ENCODE measurements at regions not wholly inside any gene's neighbourhood (a gene's known extent, or its start where the extent isn't known, plus 50 kb on each side); places are given as distances from the start of the nearest gene placed in this dataset.
A peak's percentile ranks its signal among the peaks of the same experiment; 100 is the strongest.

DNA sequence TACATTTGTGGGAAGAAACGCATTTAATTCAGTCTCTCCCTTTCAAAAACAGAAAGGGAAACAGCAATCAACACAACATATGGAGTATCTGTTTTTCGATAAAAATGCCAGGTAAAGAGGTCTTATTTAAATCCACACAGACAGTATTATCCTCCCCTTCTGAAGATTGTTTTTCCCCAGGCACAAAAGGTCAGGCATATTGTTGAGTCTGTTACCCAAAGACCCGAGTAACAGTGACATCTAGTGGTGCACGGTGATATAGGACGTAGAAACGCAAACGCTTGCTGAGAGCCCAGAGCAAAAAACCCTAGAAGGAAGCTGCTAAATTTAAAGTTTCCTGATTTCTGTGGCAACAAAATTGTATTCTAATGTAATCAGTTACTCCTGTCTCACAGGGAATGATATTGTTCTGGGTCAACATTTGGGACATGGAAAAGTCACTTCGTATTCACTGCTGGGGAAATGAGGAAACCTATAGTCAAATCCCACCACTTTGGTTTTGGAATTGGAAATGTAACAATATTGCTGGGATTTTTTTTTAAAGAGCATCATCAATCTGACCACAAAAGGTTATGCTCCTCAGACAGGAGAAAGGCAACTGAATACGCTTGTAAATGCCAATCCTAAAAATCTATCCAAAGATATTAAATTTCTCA is 312.7 kb upstream of the CCDC54 start:
- peak; percentile 83 for ATAC-seq
- TF ChIP-seq, protein P1, sequence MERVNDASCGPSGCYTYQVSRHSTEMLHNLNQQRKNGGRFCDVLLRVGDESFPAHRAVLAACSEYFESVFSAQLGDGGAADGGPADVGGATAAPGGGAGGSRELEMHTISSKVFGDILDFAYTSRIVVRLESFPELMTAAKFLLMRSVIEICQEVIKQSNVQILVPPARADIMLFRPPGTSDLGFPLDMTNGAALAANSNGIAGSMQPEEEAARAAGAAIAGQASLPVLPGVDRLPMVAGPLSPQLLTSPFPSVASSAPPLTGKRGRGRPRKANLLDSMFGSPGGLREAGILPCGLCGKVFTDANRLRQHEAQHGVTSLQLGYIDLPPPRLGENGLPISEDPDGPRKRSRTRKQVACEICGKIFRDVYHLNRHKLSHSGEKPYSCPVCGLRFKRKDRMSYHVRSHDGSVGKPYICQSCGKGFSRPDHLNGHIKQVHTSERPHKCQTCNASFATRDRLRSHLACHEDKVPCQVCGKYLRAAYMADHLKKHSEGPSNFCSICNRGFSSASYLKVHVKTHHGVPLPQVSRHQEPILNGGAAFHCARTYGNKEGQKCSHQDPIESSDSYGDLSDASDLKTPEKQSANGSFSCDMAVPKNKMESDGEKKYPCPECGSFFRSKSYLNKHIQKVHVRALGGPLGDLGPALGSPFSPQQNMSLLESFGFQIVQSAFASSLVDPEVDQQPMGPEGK (CRISPR knock-in tag; IDR thresholded peaks at IDR 0.05; ENCODE audit: borderline replicate concordance), result no peak
- TF ChIP-seq, protein P2, sequence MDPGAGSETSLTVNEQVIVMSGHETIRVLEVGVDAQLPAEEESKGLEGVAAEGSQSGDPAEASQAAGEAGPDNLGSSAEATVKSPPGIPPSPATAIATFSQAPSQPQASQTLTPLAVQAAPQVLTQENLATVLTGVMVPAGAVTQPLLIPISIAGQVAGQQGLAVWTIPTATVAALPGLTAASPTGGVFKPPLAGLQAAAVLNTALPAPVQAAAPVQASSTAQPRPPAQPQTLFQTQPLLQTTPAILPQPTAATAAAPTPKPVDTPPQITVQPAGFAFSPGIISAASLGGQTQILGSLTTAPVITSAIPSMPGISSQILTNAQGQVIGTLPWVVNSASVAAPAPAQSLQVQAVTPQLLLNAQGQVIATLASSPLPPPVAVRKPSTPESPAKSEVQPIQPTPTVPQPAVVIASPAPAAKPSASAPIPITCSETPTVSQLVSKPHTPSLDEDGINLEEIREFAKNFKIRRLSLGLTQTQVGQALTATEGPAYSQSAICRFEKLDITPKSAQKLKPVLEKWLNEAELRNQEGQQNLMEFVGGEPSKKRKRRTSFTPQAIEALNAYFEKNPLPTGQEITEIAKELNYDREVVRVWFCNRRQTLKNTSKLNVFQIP (CRISPR knock-in tag; IDR thresholded peaks at IDR 0.05; ENCODE audit: borderline replicate concordance, low read depth), result no peak
- TF ChIP-seq ZNF565 (CRISPR knock-in tag; conservative IDR thresholded peaks at IDR 0.05; ENCODE audit: low read depth) (no peak), ZNF8 (CRISPR knock-in tag; IDR thresholded peaks at IDR 0.05) (no peak), TCF4 (CRISPR knock-in tag; IDR thresholded peaks at IDR 0.05; ENCODE audit: borderline replicate concordance) (no peak), ARNTL (CRISPR knock-in tag; IDR thresholded peaks at IDR 0.05; ENCODE audit: borderline replicate concordance, low read depth) (no peak), ZNF70 (CRISPR knock-in tag; IDR thresholded peaks at IDR 0.05) (no peak), RARB (CRISPR knock-in tag; IDR thresholded peaks at IDR 0.05) (no peak), ISL1 (CRISPR knock-in tag; IDR thresholded peaks at IDR 0.05) (no peak), BACH2 (CRISPR knock-in tag; IDR thresholded peaks at IDR 0.05; ENCODE audit: borderline replicate concordance) (no peak), ESRRG (CRISPR knock-in tag; IDR thresholded peaks at IDR 0.05) (no peak), GLIS3 (CRISPR knock-in tag; IDR thresholded peaks at IDR 0.05) (no peak), OSR1 (CRISPR knock-in tag; IDR thresholded peaks at IDR 0.05) (no peak)

DNA sequence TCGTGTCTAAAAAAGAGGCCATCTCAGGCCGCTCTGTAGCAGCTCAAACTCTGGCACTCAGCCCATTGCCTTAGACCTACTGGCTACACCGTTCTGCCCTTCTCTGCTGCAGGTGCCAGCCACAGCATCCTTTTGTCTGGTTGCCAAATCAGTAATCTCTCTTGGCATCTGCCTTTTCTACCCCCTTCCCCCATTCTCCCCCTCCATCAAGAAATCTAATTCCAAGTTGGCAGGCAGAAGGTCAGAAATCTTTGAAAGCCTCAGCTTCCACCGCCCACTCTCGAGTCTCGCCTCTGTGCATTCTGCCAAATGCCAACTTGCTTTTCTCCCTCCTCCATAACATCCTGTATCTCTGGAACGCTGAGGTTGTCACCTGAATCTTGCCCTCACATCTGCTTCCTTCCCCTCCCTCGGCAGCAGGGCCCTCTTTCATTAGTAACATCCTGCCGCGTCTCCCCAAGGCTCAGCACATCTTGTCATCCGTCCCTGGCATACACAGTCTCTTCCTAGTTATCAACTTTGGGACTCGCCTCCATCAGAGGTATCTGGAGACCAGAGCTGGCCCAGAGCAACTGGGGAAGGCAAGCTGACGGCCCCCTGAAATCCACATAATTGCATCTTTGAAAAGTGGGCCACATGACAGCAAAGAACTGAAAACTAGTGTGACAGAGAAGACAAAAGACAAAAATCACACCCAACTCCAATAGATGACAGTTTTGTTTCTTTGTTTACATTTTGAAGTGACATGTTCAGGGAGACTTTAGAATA is 312.0 kb upstream of the CCDC54 start:
- TF ChIP-seq RARB (CRISPR knock-in tag; IDR thresholded peaks at IDR 0.05), result no peak
- TF ChIP-seq ZNF565 (CRISPR knock-in tag; conservative IDR thresholded peaks at IDR 0.05; ENCODE audit: low read depth), result no peak
- peak; percentile 64 for TF ChIP-seq ISL1 (CRISPR knock-in tag; IDR thresholded peaks at IDR 0.05)
- no peak for TF ChIP-seq ZFP30 (CRISPR knock-in tag; IDR thresholded peaks at IDR 0.05)
- TF ChIP-seq SNAI2 (CRISPR knock-in tag; IDR thresholded peaks at IDR 0.05), result no peak
- peak; percentile 71 for ATAC-seq

DNA sequence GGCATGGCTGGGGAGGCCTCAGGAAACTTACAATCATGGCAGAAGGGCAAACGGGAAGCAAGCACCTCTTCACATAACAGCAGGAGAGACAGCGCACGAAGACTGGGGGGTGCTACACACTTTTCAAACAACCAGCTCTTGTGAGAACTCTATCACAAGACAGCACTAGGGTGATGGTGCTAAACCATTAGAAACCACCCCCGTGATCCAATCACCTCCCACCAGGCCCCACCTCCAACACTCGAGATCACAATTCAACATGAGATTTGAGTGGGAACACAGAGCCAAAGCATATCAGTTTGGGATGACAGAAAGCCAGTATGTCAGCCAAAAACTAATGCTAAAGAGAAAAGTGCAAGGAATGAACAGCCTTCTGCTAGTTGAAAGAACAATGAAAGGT is 309.8 kb upstream of the CCDC54 start:
- TF ChIP-seq BACH2 (CRISPR knock-in tag; IDR thresholded peaks at IDR 0.05; ENCODE audit: borderline replicate concordance), result no peak
- TF ChIP-seq ZNF8 (CRISPR knock-in tag; IDR thresholded peaks at IDR 0.05), result no peak
- TF ChIP-seq ZNF565 (CRISPR knock-in tag; conservative IDR thresholded peaks at IDR 0.05; ENCODE audit: low read depth), result no peak
- TF ChIP-seq, protein P3, sequence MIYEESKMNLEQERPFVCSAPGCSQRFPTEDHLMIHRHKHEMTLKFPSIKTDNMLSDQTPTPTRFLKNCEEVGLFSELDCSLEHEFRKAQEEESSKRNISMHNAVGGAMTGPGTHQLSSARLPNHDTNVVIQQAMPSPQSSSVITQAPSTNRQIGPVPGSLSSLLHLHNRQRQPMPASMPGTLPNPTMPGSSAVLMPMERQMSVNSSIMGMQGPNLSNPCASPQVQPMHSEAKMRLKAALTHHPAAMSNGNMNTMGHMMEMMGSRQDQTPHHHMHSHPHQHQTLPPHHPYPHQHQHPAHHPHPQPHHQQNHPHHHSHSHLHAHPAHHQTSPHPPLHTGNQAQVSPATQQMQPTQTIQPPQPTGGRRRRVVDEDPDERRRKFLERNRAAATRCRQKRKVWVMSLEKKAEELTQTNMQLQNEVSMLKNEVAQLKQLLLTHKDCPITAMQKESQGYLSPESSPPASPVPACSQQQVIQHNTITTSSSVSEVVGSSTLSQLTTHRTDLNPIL (CRISPR knock-in tag; IDR thresholded peaks at IDR 0.05; ENCODE audit: low read depth), result no peak
- no peak for TF ChIP-seq ARNTL (CRISPR knock-in tag; IDR thresholded peaks at IDR 0.05; ENCODE audit: borderline replicate concordance, low read depth)
- no peak for TF ChIP-seq ISL1 (CRISPR knock-in tag; IDR thresholded peaks at IDR 0.05)
- TF ChIP-seq ZFP3 (CRISPR knock-in tag; IDR thresholded peaks at IDR 0.05), result no peak
- no peak for TF ChIP-seq RARB (CRISPR knock-in tag; IDR thresholded peaks at IDR 0.05)
- no peak for TF ChIP-seq SNAI2 (CRISPR knock-in tag; IDR thresholded peaks at IDR 0.05)
- no peak for TF ChIP-seq ESRRG (CRISPR knock-in tag; IDR thresholded peaks at IDR 0.05)
- TF ChIP-seq, protein P4, sequence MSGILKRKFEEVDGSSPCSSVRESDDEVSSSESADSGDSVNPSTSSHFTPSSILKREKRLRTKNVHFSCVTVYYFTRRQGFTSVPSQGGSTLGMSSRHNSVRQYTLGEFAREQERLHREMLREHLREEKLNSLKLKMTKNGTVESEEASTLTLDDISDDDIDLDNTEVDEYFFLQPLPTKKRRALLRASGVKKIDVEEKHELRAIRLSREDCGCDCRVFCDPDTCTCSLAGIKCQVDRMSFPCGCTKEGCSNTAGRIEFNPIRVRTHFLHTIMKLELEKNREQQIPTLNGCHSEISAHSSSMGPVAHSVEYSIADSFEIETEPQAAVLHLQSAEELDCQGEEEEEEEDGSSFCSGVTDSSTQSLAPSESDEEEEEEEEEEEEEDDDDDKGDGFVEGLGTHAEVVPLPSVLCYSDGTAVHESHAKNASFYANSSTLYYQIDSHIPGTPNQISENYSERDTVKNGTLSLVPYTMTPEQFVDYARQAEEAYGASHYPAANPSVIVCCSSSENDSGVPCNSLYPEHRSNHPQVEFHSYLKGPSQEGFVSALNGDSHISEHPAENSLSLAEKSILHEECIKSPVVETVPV (CRISPR knock-in tag; IDR thresholded peaks at IDR 0.05), result no peak
- no peak for TF ChIP-seq TCF4 (CRISPR knock-in tag; IDR thresholded peaks at IDR 0.05; ENCODE audit: borderline replicate concordance)
- TF ChIP-seq ZFP30 (CRISPR knock-in tag; IDR thresholded peaks at IDR 0.05), result no peak
- TF ChIP-seq TOX (CRISPR knock-in tag; IDR thresholded peaks at IDR 0.05; ENCODE audit: borderline replicate concordance), result no peak
- TF ChIP-seq ZC3H10 (CRISPR knock-in tag; IDR thresholded peaks at IDR 0.05), result no peak
- TF ChIP-seq, protein P2 (CRISPR knock-in tag; IDR thresholded peaks at IDR 0.05; ENCODE audit: borderline replicate concordance, low read depth), result no peak
- no peak for TF ChIP-seq CSDC2 (CRISPR knock-in tag; IDR thresholded peaks at IDR 0.05)
- TF ChIP-seq PPARA (CRISPR knock-in tag; IDR thresholded peaks at IDR 0.05; ENCODE audit: borderline replicate concordance), result no peak
- TF ChIP-seq, protein P5, sequence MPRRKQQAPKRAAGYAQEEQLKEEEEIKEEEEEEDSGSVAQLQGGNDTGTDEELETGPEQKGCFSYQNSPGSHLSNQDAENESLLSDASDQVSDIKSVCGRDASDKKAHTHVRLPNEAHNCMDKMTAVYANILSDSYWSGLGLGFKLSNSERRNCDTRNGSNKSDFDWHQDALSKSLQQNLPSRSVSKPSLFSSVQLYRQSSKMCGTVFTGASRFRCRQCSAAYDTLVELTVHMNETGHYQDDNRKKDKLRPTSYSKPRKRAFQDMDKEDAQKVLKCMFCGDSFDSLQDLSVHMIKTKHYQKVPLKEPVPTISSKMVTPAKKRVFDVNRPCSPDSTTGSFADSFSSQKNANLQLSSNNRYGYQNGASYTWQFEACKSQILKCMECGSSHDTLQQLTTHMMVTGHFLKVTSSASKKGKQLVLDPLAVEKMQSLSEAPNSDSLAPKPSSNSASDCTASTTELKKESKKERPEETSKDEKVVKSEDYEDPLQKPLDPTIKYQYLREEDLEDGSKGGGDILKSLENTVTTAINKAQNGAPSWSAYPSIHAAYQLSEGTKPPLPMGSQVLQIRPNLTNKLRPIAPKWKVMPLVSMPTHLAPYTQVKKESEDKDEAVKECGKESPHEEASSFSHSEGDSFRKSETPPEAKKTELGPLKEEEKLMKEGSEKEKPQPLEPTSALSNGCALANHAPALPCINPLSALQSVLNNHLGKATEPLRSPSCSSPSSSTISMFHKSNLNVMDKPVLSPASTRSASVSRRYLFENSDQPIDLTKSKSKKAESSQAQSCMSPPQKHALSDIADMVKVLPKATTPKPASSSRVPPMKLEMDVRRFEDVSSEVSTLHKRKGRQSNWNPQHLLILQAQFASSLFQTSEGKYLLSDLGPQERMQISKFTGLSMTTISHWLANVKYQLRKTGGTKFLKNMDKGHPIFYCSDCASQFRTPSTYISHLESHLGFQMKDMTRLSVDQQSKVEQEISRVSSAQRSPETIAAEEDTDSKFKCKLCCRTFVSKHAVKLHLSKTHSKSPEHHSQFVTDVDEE (CRISPR knock-in tag; IDR thresholded peaks at IDR 0.05), result no peak

More for the DNA sequence above, 309.8 kb upstream of the CCDC54 start:
- no peak for ATAC-seq

Measured in SK-N-SH treated with all-trans-retinoic acid at 6 μM for 48 hours (cell line).